GM19193 (cell line): ENCODE measurements at regions not wholly inside any gene's neighbourhood (a gene's known extent, or its start where the extent isn't known, plus 50 kb on each side); places are given as distances from the start of the nearest gene placed in this dataset.

Experiments used
- POLR2A ChIP-seq: IDR thresholded peaks from 4 replicates; pipeline ENCODE4 v1.6.1; 2011; ENCODE audit not compliant: insufficient read depth, insufficient read length; ENCODE audit errors: extremely low read depth

GRCh38 chr12:89971880-89972279, 263.2 kb upstream of the ATP2B1 start:
- TF ChIP-seq POLR2A = no peak

GRCh38 chr12:89970722-89971121, 262.1 kb upstream of the ATP2B1 start:
- TF ChIP-seq POLR2A = no peak

GRCh38 chr12:89969093-89969492, 260.5 kb upstream of the ATP2B1 start:
- no peak for TF ChIP-seq POLR2A

- no peak for TF ChIP-seq POLR2A
These were observed 259.6 kb upstream of the ATP2B1 start for GRCh38 chr12:89968151-89968700.

- TF ChIP-seq POLR2A = no peak
These were observed 258.0 kb upstream of the ATP2B1 start for GRCh38 chr12:89966495-89967240.

GRCh38 chr12:89965993-89966392, 257.4 kb upstream of the ATP2B1 start:
- no peak for TF ChIP-seq POLR2A

GRCh38 chr12:89962648-89963047, 254.0 kb upstream of the ATP2B1 start:
- TF ChIP-seq POLR2A = no peak

- no peak for TF ChIP-seq POLR2A
These were observed 252.2 kb upstream of the ATP2B1 start for GRCh38 chr12:89960607-89961394.

- TF ChIP-seq POLR2A = no peak
These were observed 251.4 kb upstream of the ATP2B1 start for GRCh38 chr12:89960011-89960507.

GRCh38 chr12:89959179-89959578, 250.5 kb upstream of the ATP2B1 start:
- TF ChIP-seq POLR2A = no peak

GRCh38 chr12:89954259-89954658, 245.6 kb upstream of the ATP2B1 start:
- no peak for TF ChIP-seq POLR2A

GRCh38 chr12:89951694-89952060, 243.0 kb upstream of the ATP2B1 start:
- no peak for TF ChIP-seq POLR2A

GRCh38 chr12:89951050-89951693, 242.5 kb upstream of the ATP2B1 start:
- TF ChIP-seq POLR2A = no peak

GRCh38 chr12:89950421-89950820, 241.8 kb upstream of the ATP2B1 start:
- TF ChIP-seq POLR2A = no peak
